Right forelimb (tissue), 1 donor: ENCODE measurements at regions not wholly inside any gene's neighbourhood (a gene's known extent, or its start where the extent isn't known, plus 50 kb on each side); places are given as distances from the start of the nearest gene placed in this dataset.
A peak's percentile ranks its signal among the peaks of the same experiment; 100 is the strongest.
"Not testable (repeated sequence)": the region's sequence is repeated elsewhere in the genome, so short reads cannot be mapped to it uniquely, and the experiment has no call there.

Experiments
- DNase-seq: peaks from one replicate; pipeline ENCODE4 v3.0.0-alpha.2; 2018

DNA sequence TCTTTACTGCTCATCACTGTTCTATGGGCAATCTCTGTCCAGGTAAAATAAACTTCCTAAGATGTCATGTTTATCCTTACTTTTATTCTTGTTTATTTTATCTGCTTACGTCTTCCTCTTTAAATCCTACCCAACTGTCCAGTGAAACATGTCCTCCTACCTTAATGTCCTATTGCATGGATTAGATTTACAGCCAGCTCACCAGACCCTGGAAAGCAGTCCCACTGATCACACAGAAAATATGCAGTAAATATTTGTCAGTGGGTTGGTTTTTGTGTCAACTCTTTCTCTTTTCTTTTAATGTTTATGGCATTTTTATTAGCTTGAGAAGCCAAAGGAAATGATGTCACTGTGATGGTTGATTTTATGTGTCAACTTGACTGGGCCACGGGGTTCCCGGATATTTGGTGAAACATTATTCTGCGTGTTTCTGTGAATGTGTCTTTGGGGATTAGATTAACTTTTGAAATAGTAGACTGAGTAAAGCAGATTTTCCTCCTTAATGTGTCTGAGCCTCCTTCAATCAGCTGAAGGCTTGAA, 258.3 kb downstream of the SRGAP2C start:
- DNase-seq, result no peak

DNA sequence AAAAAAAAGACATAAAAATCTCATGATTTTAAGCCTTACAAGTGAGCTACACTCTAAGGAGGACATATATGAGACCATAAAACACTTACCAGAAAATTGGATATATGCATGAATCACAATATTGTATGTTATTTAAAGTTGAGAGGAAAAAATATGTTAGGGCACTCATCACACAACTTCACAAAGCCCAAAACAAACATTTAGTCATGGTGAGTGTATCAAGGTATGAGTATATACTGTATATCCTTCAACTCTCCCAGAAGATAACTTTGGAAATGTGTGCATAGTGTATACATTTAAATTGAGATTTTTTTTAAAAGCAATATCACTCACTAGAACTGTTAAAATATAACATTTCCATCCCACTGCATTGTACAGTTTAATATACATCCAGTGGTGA, 259.3 kb downstream of the SRGAP2C start:
- DNase-seq, result no peak

DNA sequence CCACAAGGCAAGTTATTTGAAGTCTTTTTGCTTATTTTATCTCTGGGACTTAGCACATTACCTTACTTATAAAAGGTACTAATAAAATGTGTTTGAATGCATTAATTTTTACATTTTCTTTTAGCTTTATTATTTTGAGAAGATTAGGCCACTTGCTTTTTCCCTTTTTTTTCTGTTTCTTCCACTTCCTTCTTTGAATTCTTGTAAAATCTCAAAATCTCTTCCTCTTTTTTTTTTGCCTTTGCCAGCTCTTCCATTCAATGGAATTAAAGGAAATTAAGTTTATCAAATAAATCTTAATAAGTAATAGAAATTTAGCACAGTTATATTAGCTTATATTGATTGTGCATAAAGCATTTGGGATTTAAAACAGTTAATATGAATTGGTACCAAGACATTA, 260.9 kb downstream of the SRGAP2C start:
- no peak for DNase-seq

DNA sequence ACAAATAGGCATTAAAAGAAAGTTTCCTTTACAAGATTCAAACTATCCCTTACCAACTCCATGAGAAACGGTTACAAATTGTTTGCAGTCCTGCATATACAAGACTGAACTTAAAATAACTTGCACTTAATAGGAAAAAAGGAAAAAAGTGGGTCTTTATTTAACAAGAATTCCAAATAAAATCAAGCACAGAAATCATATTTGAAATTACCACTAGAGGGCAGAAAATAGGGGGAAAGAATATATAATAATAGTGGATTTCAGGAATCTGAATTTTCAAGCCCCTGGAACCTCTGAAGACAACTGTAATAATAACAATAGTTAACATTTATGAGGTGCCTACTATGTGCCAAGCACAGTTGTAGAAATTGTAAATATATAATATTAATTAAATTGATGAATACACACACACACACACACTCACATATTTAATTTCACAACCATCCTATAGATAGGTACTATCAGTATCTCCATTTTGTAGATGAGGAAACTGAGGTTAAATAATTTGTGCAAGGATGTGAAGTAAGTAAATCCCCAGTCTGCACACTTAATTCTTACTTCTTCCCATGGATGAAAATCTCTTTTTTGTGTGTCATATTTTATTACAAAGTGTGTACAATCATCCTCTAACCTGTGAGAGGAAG, 262.6 kb downstream of the SRGAP2C start:
- not testable (repeated sequence) for DNase-seq

DNA sequence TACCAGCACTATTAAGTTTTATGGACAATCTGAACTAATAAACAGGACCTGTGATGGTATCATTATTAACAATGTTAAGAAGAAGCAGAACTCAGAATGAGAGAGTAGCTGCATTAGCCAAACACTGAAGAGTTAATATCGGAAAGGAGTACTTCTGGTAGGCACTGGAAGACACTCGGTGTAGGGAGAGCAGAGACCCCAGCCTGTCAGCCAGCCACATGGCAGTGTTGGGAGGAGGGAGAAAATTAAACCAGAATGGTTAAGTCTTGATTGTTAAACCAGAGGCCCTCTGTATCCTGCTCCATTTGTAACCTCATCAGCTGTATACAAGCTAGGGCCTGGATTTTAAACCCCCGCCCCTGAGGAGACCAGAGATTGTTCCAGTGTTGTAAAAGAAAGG, 263.3 kb downstream of the SRGAP2C start:
- not testable (repeated sequence) for DNase-seq

DNA sequence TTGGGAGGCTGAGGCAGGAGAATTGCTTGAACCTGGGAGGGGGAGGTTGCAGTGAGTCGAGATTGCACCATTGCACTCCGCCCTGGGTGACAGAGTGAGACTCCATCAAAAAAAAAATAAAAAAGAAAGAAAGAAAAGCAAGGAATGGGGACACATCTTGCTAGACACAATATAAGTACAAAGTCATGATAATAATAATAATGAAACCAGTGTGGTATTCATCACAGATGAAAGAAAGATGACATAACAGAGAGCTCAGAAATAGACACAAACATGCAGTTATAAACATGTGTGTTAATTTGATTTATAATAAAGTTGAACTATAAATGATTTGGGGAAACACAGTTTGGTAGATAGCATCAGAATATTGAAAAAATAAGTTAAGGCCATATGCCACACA, 264.1 kb downstream of the SRGAP2C start:
- no peak for DNase-seq

DNA sequence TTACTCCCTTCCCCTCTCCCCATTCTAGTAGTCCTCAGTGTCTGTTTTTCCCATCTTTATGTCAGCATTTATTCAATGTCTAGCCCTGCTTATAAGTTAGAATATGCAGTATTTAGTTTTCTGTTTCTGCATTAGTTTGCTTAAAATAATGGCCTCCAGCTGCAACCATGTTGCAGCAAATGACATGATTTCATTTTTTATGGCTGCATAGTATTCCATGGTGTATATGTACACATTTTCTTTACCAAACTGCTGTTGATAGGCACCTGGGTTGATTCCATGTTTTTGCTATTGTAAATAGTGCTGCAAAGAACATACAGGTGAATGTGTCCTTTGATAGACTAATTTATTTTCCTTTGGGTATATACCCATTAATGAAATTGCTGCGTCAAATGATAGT, 267.7 kb downstream of the SRGAP2C start:
- DNase-seq, result no peak

DNA sequence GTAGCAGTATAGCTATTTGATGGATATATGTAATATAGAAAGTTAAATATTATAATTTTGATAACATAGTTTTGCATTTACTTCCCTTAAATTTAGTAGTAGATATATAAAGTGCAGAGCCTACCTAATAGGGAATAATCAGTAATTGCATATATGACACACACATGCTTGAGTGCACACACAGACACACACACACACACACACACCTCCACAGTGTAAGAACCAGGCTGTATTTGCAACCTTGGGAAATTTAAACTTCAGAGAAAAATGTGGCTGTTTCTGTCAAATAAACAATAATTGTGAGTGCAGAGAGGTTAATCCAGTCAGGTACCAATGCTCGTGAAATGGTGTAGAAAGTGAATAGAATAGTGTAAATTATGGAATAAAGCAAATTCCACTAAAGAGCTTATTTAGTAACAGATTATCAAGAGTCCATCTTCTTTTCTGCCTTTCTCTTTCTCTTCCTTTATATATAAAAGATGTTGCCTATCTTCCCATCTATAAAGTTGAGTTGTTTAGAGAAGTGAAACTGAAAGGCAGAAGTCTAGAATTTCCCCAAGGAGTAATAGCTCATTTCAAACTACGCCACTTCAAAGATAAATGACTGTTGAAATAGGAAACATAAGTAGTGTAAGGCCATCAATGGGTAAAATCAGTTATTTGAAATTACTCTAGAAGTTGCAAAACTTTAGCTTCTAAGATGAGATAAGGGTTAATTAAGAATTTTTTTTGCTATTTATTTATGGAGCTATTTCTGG, 273.7 kb downstream of the SRGAP2C start:
- no peak for DNase-seq

DNA sequence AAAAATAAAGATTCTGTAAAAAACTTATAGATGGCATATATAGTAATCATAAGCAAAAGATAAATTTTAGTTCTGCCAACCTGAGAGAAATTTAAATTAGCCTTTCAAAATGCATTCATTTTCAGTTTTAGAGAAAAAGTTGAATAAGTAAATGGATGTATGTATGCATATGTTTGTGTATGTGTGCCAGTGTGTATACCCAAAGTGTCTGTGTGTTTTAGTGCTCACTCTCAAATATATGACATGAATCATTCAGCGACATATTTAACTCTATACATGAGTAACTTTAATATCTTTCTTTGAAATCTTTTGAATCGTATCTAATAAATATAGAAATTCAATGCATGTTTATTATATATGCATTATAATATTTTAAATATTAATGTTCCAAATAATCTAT, 274.5 kb downstream of the SRGAP2C start:
- DNase-seq, result no peak

DNA sequence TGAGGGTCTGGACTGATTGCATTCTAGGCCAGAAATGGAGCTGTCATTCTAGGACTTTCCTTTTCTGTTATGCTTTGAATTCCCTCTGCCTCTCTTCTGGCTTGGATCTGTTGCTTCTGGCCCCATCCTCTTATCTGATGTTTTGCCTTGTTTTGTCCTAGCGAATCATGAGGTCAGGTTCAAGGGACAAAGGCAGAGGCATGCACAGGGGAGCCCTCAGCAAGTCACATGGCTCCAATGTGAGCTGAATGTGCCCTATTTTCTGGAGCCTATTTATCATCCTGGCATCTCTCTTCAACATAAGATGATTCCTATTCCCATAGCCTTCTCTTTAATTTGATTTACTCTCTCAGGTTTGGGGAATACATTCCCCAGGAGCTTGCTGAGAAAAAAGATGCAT, 284.6 kb downstream of the SRGAP2C start:
- not testable (repeated sequence) for DNase-seq

DNA sequence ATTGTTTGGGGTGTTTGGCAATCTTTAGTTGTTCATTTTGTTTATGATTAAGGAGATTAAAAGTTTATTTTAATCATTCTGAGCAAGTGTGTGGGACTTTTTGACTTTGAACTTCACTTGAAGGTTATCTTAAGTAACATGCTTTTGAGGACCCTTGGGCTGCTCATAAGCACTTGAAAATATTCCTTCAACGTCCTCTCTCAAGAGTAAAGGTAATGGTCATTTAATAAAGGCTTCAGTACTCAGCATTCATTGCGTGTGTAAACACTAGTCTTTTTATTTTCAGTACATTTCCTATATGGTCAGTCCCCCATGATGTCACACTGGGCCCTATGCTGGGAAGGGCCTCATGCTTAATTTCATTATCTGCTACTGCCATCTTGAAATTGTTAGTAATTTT, 285.6 kb downstream of the SRGAP2C start:
- DNase-seq, result not testable (repeated sequence)

DNA sequence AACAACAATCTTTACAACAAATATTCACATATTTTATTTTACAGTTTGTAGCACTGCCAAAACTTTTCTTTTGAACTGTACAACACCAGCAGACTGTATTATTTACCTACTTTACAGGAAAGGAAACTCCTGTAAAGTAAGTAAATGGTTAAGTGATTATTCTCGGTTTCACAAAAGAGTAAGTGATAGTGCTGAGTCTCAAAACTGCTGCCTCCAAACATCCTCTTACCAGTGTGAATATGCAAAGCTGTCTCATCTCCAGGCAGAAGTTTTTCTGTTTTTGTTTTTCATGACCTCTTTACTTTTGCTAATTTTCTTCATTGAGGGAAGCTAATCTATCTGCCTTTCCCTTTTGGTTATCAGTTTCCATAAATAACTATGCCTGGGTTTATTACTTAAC, 286.7 kb downstream of the SRGAP2C start:
- DNase-seq, result no peak

DNA sequence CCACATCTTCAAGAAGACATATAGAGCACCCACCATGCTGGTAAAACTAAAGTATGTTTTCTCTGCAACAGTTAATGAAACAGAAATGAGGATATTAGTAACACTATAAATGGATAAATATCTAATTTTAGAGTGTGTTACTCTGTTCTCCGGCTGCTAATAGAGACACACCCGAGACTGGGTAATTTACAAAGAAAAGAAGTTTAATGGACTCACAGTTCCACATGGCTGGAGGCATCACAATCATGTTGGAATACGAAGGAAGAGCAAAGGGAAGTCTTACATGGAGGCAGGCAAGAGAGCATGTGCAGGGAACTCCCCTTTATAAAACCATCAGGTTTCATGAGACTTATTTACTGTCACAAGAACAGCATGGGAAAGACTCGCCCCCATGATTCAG, 287.2 kb downstream of the SRGAP2C start:
- DNase-seq, result no peak

DNA sequence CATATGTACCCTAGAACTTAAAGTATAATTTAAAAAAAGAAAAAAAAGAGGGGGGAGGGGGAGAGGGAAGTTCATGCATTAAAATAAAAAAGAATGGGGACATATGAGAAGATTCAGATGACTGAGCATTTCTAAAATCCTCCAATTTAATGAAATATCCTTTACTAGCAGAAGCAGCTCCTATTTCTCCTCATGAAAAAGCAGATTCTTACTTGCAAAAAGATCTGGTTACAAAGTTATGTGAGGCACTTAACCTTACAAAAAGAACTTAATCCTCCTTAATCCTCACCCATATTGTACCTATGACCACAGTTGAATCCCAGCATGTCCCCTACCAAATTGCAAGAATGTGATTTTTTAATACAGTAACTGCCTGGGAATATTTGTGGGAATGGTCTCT, 298.5 kb downstream of the SRGAP2C start:
- DNase-seq, result no peak

DNA sequence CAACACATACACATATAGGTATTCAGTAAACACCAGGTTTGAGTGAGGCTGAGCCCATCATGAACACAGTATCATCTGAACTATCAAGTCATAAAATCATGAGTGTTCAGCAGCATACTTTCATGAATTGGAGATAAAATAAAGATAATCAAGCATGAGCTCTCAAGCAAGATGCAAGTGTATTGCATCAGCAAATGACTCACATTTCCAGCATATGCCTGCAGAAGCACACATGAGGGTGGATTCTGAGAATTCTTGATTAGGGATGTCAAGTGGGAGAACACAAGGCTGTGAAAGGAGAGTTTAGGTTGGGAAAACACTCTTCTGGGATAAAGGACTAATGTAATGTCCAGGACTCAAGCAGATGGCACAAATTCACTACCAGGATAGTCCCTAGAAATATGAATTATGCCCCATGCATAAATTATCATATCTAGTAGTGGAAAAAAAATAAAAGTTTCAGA, 299.2 kb downstream of the SRGAP2C start:
- DNase-seq, result no peak

DNA sequence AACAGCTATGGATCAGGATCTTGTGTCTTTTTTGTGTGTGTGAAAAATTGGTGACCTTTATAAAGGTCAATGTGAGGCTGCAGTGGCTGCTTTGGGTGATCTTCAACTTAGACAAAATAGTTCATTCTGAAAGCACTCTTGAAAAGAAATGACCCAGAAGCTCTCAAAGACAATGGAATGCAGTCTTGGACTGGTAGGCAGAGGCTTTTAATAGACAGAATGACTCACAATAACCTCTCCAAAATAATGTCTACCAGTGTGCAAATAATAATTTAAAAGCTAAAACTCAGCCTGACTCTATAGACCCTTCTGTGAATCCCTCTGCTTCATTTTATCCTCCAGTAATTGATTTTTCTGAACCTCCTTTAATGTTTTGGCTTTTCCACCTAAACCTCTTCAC, 310.0 kb downstream of the SRGAP2C start:
- DNase-seq, result not testable (repeated sequence)

DNA sequence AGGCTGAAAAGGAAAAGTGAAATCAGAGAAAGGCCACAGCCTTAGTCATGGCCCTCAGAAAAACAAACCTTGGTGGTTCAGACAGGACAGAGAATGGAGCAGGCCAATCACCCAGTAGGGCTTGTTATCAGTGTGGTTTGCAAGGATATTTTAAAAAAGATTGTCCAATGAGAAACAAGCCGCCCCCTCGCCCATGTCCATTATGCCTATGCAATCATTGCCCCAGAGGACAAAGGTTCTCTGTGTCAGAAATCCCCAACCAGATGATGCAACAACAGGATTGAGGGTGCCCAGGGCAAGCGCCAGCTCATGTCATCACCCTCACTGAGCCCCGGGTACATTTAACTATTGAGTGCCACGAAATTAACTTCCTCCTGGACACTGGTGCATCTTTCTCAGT, 326.7 kb downstream of the SRGAP2C start:
- DNase-seq, result not testable (repeated sequence)

DNA sequence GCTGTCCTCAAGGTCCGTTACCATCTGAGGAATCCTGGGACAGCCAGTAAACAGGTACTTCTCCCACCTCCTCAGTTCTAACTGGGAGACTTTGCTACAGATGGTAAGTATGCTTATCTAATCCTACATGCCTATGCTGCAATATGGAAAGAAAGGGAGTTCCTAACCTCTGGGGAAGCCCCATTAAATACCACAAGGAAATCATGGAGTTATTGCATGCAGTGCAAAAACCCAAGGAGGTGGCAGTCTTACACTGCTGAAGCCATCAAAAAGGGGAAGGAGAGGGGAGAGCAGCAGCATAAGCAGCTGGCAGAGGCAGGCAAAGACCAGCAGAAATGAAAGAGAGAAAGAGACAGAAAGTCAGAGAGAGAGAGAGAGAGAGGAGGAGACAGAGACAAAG, 327.1 kb downstream of the SRGAP2C start:
- DNase-seq, result not testable (repeated sequence)

DNA sequence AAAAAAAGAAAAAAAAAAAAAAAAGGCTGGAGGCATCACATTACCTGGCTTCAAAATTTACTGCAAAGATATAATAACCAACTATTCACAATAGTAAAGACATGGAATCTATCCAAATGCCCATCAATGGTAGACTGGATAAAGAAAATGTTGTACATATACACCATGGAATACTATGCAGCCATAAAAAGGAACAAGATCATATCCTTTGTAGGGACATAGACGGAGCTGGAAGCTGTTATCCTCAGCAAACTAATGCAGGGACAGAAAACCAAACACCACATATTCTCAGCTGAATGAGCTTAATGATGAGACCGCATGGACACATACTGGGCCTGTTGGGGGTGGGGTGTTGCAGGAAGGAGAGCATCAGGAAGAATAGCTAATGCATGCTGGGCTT, 330.5 kb downstream of the SRGAP2C start:
- no peak for DNase-seq

DNA sequence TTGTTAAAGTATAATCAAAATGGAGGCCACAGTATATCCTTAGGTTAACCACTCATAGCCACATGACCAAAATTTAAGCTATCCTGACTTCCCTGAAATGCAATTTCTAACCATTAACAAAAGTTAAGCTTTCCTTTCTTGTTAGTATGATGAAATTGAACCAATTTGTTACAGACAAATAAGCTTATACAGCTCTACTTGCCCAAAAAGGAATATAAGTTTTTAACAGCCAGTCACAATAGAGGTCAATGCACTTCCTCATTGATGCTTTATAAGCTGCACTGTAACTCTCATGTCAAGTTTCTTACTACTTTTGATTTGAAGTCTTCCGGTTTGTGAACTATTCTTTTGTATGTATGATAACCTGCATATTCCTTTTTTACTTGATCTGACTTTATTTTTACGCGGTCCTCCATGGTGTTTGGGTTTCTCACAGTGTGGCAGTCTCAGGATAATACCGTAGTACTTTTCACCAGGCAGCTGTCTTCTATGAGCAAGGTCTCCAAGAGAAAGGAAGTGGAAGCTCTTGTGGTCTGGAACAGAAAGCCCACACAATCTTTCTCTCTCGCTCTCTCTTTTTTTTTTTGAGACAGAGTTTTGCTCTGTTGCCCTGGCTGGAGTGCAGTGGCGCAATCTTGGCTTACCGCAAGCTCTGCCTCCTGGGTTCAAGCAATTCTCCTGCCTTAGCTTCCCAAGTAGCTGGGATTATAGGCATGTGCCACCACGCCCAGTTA, 331.6 kb downstream of the SRGAP2C start:
- DNase-seq, result no peak

DNA sequence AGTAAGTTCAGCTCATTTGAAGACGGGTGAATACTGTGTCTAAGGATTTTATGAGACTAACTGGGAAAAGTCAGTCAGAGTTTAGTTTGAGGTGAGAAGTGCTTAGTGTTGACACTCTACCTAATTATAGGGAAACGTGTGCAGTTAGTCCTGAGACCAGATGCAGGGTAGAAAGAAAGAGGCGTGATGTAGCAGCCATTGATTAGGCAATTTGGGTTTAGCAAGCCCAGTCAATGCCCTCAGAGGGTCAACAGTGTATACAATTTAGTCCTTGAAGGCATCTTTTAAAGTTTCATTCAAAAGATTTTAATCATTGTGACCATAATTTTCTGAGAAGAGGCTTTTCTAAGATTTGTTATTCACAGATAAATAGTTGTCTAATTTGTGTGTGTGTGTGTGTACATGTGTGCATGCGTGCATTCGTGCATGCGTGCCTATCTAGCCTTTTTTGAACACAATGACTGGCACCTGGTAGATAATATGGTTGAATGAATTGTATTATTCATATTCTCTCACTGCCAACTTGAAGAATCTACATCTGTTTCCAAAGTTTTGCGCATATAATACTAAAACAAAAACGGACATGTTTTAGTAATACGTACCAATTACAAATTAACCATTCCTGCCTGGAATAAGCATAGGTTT, 332.9 kb downstream of the SRGAP2C start:
- DNase-seq, result no peak

DNA sequence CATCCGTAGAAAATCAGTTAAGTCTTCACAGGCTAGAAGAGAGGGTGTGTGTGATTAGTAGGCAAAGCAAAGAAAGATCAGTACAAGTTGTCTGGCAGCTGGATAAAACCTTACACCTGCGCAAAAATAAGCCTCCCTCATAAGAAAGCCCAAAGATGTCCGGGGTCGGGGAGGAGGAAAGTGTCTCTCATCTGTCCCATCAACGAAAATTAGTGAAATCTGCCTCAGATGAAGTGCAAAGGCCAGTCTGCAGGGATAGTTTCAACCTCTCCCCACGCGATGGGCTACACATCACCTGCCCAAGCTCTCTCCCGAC, 333.9 kb downstream of the SRGAP2C start:
- no peak for DNase-seq

DNA sequence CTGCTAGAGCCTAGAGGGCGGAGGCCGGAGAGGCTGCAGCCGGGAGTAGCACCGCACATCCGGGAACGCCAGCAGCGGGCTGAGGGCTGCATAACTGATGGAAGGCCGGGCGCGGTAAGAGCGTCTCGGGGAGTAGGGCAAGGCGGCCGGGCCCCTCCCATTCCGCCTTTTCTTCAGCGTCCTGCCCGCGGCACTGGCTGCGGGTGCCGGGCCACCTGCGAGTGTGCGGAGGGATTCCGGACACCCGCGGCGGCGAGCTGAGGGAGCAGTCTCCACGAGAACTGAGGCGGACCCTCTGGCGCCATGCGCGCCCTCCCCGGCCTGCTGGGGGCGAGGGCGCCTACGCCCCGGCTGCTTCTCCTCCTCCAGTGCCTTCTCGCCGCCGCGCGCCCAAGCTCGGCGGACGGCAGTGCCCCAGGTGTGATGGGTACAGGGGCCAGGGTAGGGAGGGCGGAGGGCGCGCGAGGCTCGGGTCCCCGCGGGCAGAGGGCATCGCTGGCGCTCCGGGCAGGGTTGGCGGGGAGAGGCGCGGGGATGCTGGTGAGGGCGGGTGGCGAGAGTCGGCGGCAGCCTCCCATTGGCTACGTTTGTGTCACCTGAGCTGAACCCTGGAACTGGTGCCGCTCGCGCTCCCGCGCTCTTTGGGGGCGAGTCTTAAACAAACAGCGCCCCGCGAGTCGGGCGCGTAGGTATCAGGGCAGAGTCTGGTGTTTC, 334.4 kb downstream of the SRGAP2C start:
- peak; percentile 61 for DNase-seq
